Mucosa of descending colon (tissue), 3 donors: ENCODE measurements at regions not wholly inside any gene's neighbourhood (a gene's known extent, or its start where the extent isn't known, plus 50 kb on each side); places are given as distances from the start of the nearest gene placed in this dataset.

ENCODE experiments used
- ATAC-seq: fragments of 200-7000 bp; cut with Tn5 transposase; one replicate; pipeline ENCODE4 v1.9.1; 2020; ENCODE audit warnings: mild to moderate bottlenecking, moderate library complexity
- DNase-seq, 3 donors: peaks; one replicate each; pipeline ENCODE4 v3.0.0-alpha.2; 2020
- H3K36me3 ChIP-seq: fragments of 200-600 bp; one replicate; pipeline ENCODE4 v1.8.0; 2021; ENCODE audit warnings: low read depth, mild to moderate bottlenecking
- H3K4me1 ChIP-seq: fragments of 200-600 bp; one replicate; pipeline ENCODE4 v1.8.0; 2021; ENCODE audit warnings: low read depth, mild to moderate bottlenecking
- H3K4me3 ChIP-seq: fragments of 200-600 bp; one replicate; pipeline ENCODE4 v1.8.0; 2021; ENCODE audit warnings: mild to moderate bottlenecking
- H3K9me3 ChIP-seq: fragments of 200-600 bp; one replicate; pipeline ENCODE4 v1.8.0; 2021; ENCODE audit warnings: mild to moderate bottlenecking
- CTCF ChIP-seq: fragments of 200-600 bp; IDR thresholded peaks from one replicate; pipeline ENCODE4 v1.8.0; 2022; ENCODE audit warnings: antibody characterized with exemption, mild to moderate bottlenecking
- intact Hi-C, 2 donors: fragments of 100-400 bp; cut with DNase I in 1 of 2; cut with micrococcal nuclease in 1 of 2; formaldehyde crosslinking; loops; one replicate each; pipeline versions ENCODE4 v1.11.0 to v1.11.1; 2022; cut with DNase I, micrococcal nuclease
- donor health status: DM: no; HTN: no; CAD: no; lungs with moderate emphysema.
- donor health status: DM: no; HTN: no; CAD: no.
- donor health status: DM: no; HTN: yes; CAD: no.

- no peaks in the 10 kb centered on the region for H3K4me1 ChIP-seq
- H3K36me3 ChIP-seq: no peaks in the 10 kb centered on the region
- ATAC-seq: no peak
- no peak for DNase-seq
- no peak for TF ChIP-seq CTCF
- H3K9me3 ChIP-seq: no peaks in the 10 kb centered on the region
- H3K4me3 ChIP-seq: no peak overlapping the region
- intact Hi-C loops: no loop called here
Observed at GRCh38 chr1:232136136-232136535, 493.8 kb downstream of the SIPA1L2 start.

GRCh38 chr1:232134365-232134764, 495.6 kb downstream of the SIPA1L2 start:
- Histone ChIP-seq H3K36me3 (no peaks in the 10 kb centered on the region), H3K9me3 (no peaks in the 10 kb centered on the region), H3K4me1 (no peaks in the 10 kb centered on the region), H3K4me3 (no peak overlapping the region)
- intact Hi-C loops: no loop called here
- no peak for ATAC-seq
- no peak for DNase-seq
- TF ChIP-seq CTCF: no peak

GRCh38 chr1:232132572-232132971, 497.4 kb downstream of the SIPA1L2 start:
- no peak for ATAC-seq
- no peak for DNase-seq
- no peaks in the 10 kb centered on the region for H3K9me3 ChIP-seq

GRCh38 chr1:232131715-232132391, 498.1 kb downstream of the SIPA1L2 start:
- H3K9me3 ChIP-seq: no peaks in the 10 kb centered on the region
- H3K4me3 ChIP-seq: no peak overlapping the region
- intact Hi-C loops: no loop called here
- no peaks in the 10 kb centered on the region for H3K36me3 ChIP-seq
- no peaks in the 10 kb centered on the region for H3K4me1 ChIP-seq
- no peak for TF ChIP-seq CTCF
- ATAC-seq (no peak), DNase-seq (no peak)

More at GRCh38 chr1:232132572-232132971, 497.4 kb downstream of the SIPA1L2 start:
- H3K4me1 ChIP-seq: no peaks in the 10 kb centered on the region
- H3K36me3 ChIP-seq: no peaks in the 10 kb centered on the region
- intact Hi-C loops: no loop called here
- TF ChIP-seq CTCF: no peak
- no peak overlapping the region for H3K4me3 ChIP-seq

- no peak for ATAC-seq
Observed at GRCh38 chr1:232130815-232131480, 499.0 kb downstream of the SIPA1L2 start.

More at GRCh38 chr1:232130815-232131480, 499.0 kb downstream of the SIPA1L2 start:
- Histone ChIP-seq H3K4me1 (no peaks in the 10 kb centered on the region), H3K9me3 (no peaks in the 10 kb centered on the region), H3K36me3 (no peaks in the 10 kb centered on the region), H3K4me3 (no peak overlapping the region)
- intact Hi-C loops: no loop called here
- no peak for DNase-seq
- no peak for TF ChIP-seq CTCF
